Peyer's patch (tissue), 4 donors: ENCODE measurements at regions not wholly inside any gene's neighbourhood (a gene's known extent, or its start where the extent isn't known, plus 50 kb on each side); places are given as distances from the start of the nearest gene placed in this dataset.

Source experiments
- DNase-seq, 3 donors: peaks; one replicate each; pipeline ENCODE4 v3.0.0-alpha.2; 2017 to 2019
- H3K27ac ChIP-seq, 4 donors: fragments of 200-600 bp; sonication (generic); one replicate each; pipeline ENCODE4 v1.5.1; 2016 to 2019
- H3K27me3 ChIP-seq, 2 donors: fragments of 200-600 bp; sonication (generic); one replicate each; pipeline ENCODE4 v1.5.1; 2019
- H3K36me3 ChIP-seq, 3 donors: fragments of 200-600 bp; sonication (generic); one replicate each; pipeline ENCODE4 v1.5.1; 2016 to 2019
- H3K4me1 ChIP-seq, 4 donors: fragments of 200-600 bp; sonication (generic); one replicate each; pipeline ENCODE4 v1.5.1; 2016 to 2019
- H3K4me3 ChIP-seq, 4 donors: fragments of 200-600 bp; sonication (generic); 1 replicate in 3 of 4; 2 replicates in 1 of 4; pipeline ENCODE4 v1.5.1; 2016 to 2019; ENCODE audit warnings: mild to moderate bottlenecking in 1 of 4
- H3K9me3 ChIP-seq, 4 donors: fragments of 200-600 bp; sonication (generic); one replicate each; pipeline ENCODE4 v1.5.1; 2016 to 2019; ENCODE audit warnings: mild to moderate bottlenecking in 1 of 4
- CTCF ChIP-seq, 6 experiments: fragments of 450-650 bp in 4 of 6; fragments of 200-600 bp in 2 of 6; sonication (generic) in 1 of 6; IDR thresholded peaks; one replicate each; pipeline ENCODE4 v1.5.1; 2017 to 2019; ENCODE audit warnings: antibody characterized with exemption in 6 of 6, mild to moderate bottlenecking in 3 of 6, moderate library complexity in 1 of 6
- POLR2A ChIP-seq, 2 donors: fragments of 450-650 bp; IDR thresholded peaks; one replicate each; pipeline ENCODE4 v1.5.1; 2017; ENCODE audit warnings: antibody characterized with exemption in 2 of 2, mild to moderate bottlenecking in 2 of 2, moderate library complexity in 2 of 2

- Histone ChIP-seq H3K27ac (no peak overlapping the region), H3K27me3 (no peaks in the 10 kb centered on the region), H3K4me1 (no peaks in the 10 kb centered on the region), H3K36me3 (no peaks in the 10 kb centered on the region), H3K9me3 (no peaks in the 10 kb centered on the region), H3K4me3 (no peak overlapping the region)
- TF ChIP-seq POLR2A (IDR thresholded peaks at IDR 0.05): no peak
- TF ChIP-seq CTCF (IDR thresholded peaks at IDR 0.05): no peak
- DNase-seq: no peak
Observed at GRCh38 chr7:32395168-32395567, 95.0 kb downstream of the LSM5 start.

GRCh38 chr7:32393861-32394260 lies 96.3 kb downstream of the LSM5 start:
- no peak overlapping the region for H3K4me3 ChIP-seq
- no peak overlapping the region for H3K27ac ChIP-seq
- H3K9me3 ChIP-seq: no peaks in the 10 kb centered on the region
- no peaks in the 10 kb centered on the region for H3K36me3 ChIP-seq
- no peaks in the 10 kb centered on the region for H3K4me1 ChIP-seq
- TF ChIP-seq CTCF (IDR thresholded peaks at IDR 0.05) (no peak), POLR2A (IDR thresholded peaks at IDR 0.05) (no peak)
- no peak for DNase-seq
- no peaks in the 10 kb centered on the region for H3K27me3 ChIP-seq

GRCh38 chr7:32390210-32390609 lies 100.0 kb downstream of the LSM5 start:
- H3K9me3 ChIP-seq: no peaks in the 10 kb centered on the region
- no peak for TF ChIP-seq CTCF (IDR thresholded peaks at IDR 0.05)
- no peak for TF ChIP-seq POLR2A (IDR thresholded peaks at IDR 0.05)
- H3K27ac ChIP-seq: no peak overlapping the region
- H3K27me3 ChIP-seq: no peaks in the 10 kb centered on the region
- H3K4me1 ChIP-seq: no peaks in the 10 kb centered on the region
- H3K4me3 ChIP-seq: no peak overlapping the region
- no peak for DNase-seq
- no peaks in the 10 kb centered on the region for H3K36me3 ChIP-seq

GRCh38 chr7:32385316-32385956 lies 104.7 kb downstream of the LSM5 start:
- TF ChIP-seq CTCF (IDR thresholded peaks at IDR 0.05): no peak
- no peak for TF ChIP-seq POLR2A (IDR thresholded peaks at IDR 0.05)
- no peaks in the 10 kb centered on the region for H3K27me3 ChIP-seq

GRCh38 chr7:32381024-32381601 lies 109.1 kb downstream of the LSM5 start:
- no peak overlapping the region for H3K4me3 ChIP-seq
- DNase-seq: no peak
- no peaks in the 10 kb centered on the region for H3K4me1 ChIP-seq
- TF ChIP-seq CTCF (IDR thresholded peaks at IDR 0.05): no peak
- no peak for TF ChIP-seq POLR2A (IDR thresholded peaks at IDR 0.05)
- no peak overlapping the region for H3K27ac ChIP-seq
- no peaks in the 10 kb centered on the region for H3K27me3 ChIP-seq
- H3K36me3 ChIP-seq: no peaks in the 10 kb centered on the region
- no peaks in the 10 kb centered on the region for H3K9me3 ChIP-seq

More at GRCh38 chr7:32385316-32385956, 104.7 kb downstream of the LSM5 start:
- no peak for DNase-seq
- Histone ChIP-seq H3K4me3 (no peak overlapping the region), H3K36me3 (no peaks in the 10 kb centered on the region), H3K27ac (no peak overlapping the region), H3K4me1 (no peaks in the 10 kb centered on the region), H3K9me3 (no peaks in the 10 kb centered on the region)
